ENCODE measurements at regions not wholly inside any gene's neighbourhood (a gene's known extent, or its start where the extent isn't known, plus 50 kb on each side); places are given as distances from the start of the nearest gene placed in this dataset.

DNA sequence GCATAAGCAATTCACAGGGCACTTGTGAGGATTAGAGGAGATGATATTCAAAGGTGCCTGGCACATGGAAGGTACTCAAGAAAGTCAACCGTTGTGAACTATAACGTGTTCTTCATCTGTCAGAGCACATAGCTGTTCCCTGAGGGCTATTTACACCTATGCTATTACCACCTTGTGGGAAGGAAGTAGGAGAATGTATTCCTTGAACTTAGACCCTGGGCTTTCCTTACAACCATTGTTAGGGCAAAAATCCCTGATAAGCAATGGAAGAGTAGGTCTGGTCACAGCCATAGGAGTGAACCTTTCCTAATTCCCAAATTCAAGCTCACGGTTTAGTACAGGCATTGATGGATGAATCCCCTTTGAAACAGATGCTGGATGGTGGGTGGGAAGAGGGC is 188.6 kb downstream of the HAPSTR1 start:
- H3K79me2 ChIP-seq (ENCODE audit: insufficient read depth, low read length) = no peaks in the 10 kb centered on the region
- no peaks in the 10 kb centered on the region for H3K27me3 ChIP-seq (ENCODE audit: low read length)
- no peak overlapping the region for H2AFZ ChIP-seq (ENCODE audit: low read depth, low read length, severe bottlenecking)
- no peaks in the 10 kb centered on the region for H4K20me1 ChIP-seq (ENCODE audit: low read depth, low read length)
- H3K9me3 ChIP-seq (ENCODE audit: insufficient read depth, low read length) = no peaks in the 10 kb centered on the region
- H3K36me3 ChIP-seq (ENCODE audit: low read length) = no peaks in the 10 kb centered on the region
- H3K9me2 ChIP-seq (replicated peaks; ENCODE audit: insufficient read depth, low read length) = no peaks in the 10 kb centered on the region
- no peak overlapping the region for H3K27ac ChIP-seq (ENCODE audit: low read depth, low read length)
- H3K9ac ChIP-seq (ENCODE audit: low read length) = no peak overlapping the region
- H3K4me2 ChIP-seq (ENCODE audit: low read depth, low read length, poor library complexity, severe bottlenecking) = no peak overlapping the region
- H3K4me3 ChIP-seq (ENCODE audit: insufficient read depth, low read length, poor library complexity, severe bottlenecking) = no peak overlapping the region
- no peaks in the 10 kb centered on the region for H3F3A ChIP-seq (ENCODE audit: insufficient read depth)
- no peak for TF ChIP-seq EZH2phosphoT487 (conservative IDR thresholded peaks at IDR 0.05; ENCODE audit: low read length)
- TF ChIP-seq, protein P1, sequence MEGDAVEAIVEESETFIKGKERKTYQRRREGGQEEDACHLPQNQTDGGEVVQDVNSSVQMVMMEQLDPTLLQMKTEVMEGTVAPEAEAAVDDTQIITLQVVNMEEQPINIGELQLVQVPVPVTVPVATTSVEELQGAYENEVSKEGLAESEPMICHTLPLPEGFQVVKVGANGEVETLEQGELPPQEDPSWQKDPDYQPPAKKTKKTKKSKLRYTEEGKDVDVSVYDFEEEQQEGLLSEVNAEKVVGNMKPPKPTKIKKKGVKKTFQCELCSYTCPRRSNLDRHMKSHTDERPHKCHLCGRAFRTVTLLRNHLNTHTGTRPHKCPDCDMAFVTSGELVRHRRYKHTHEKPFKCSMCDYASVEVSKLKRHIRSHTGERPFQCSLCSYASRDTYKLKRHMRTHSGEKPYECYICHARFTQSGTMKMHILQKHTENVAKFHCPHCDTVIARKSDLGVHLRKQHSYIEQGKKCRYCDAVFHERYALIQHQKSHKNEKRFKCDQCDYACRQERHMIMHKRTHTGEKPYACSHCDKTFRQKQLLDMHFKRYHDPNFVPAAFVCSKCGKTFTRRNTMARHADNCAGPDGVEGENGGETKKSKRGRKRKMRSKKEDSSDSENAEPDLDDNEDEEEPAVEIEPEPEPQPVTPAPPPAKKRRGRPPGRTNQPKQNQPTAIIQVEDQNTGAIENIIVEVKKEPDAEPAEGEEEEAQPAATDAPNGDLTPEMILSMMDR (IDR thresholded peaks at IDR 0.05; ENCODE audit: insufficient read depth, low read length, poor library complexity, severe bottlenecking) = no peak

DNA sequence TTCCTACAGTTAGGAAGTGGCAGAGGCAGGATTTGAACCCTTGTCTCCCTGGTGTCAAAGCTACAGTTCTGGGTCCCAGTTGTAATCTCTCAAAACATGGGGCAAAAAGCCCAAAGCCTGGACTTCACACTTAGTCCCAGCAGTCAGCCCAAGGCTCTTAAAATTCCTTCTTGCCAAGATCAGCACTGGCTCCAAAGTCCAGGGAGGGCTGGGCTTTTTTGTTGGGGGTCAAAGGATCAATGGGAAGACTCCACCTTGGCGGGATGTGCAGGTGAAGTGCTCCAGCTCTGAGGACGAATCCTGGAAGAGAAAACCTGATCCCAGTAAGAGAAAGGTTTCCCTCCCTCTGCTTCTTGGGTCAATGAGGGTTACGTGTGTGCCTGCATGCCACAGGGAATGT is 195.5 kb downstream of the HAPSTR1 start:
- Histone ChIP-seq H3K4me3 (ENCODE audit: insufficient read depth, low read length, poor library complexity, severe bottlenecking) (no peak overlapping the region), H2AFZ (ENCODE audit: low read depth, low read length, severe bottlenecking) (no peak overlapping the region), H3K4me2 (ENCODE audit: low read depth, low read length, poor library complexity, severe bottlenecking) (no peak overlapping the region), H3K27ac (ENCODE audit: low read depth, low read length) (no peak overlapping the region), H4K20me1 (ENCODE audit: low read depth, low read length) (no peaks in the 10 kb centered on the region), H3F3A (ENCODE audit: insufficient read depth) (no peaks in the 10 kb centered on the region), H3K36me3 (ENCODE audit: low read length) (no peaks in the 10 kb centered on the region), H3K27me3 (ENCODE audit: low read length) (no peaks in the 10 kb centered on the region), H3K79me2 (ENCODE audit: insufficient read depth, low read length) (no peaks in the 10 kb centered on the region), H3K9ac (ENCODE audit: low read length) (no peak overlapping the region), H3K9me2 (replicated peaks; ENCODE audit: insufficient read depth, low read length) (no peaks in the 10 kb centered on the region), H3K9me3 (ENCODE audit: insufficient read depth, low read length) (no peaks in the 10 kb centered on the region)
- no peak for TF ChIP-seq EZH2phosphoT487 (conservative IDR thresholded peaks at IDR 0.05; ENCODE audit: low read length)
- TF ChIP-seq, protein P1 (IDR thresholded peaks at IDR 0.05; ENCODE audit: insufficient read depth, low read length, poor library complexity, severe bottlenecking) = no peak

DNA sequence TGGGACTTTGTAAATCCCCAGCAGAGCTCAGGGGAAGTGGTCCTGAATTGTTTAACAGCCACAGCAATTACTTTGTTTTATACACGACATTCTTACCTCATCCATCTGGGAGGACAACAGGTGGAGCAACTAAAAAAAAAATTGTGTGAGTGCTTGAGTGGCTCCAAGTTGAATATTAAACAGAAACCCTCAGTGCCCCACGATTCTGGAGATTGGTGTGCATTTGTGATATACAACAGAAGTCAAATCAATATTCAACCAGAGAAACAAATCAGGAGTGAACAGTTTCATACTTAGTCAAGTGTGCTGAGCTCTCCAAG is 204.8 kb downstream of the HAPSTR1 start:
- Histone ChIP-seq H2AFZ (ENCODE audit: low read depth, low read length, severe bottlenecking) (no peak overlapping the region), H3F3A (ENCODE audit: insufficient read depth) (no peaks in the 10 kb centered on the region), H4K20me1 (ENCODE audit: low read depth, low read length) (no peaks in the 10 kb centered on the region), H3K9me3 (ENCODE audit: insufficient read depth, low read length) (no peaks in the 10 kb centered on the region), H3K27ac (ENCODE audit: low read depth, low read length) (no peak overlapping the region), H3K9ac (ENCODE audit: low read length) (no peak overlapping the region), H3K4me3 (ENCODE audit: insufficient read depth, low read length, poor library complexity, severe bottlenecking) (no peak overlapping the region), H3K4me2 (ENCODE audit: low read depth, low read length, poor library complexity, severe bottlenecking) (no peak overlapping the region), H3K27me3 (ENCODE audit: low read length) (no peaks in the 10 kb centered on the region), H3K36me3 (ENCODE audit: low read length) (no peaks in the 10 kb centered on the region), H3K9me2 (replicated peaks; ENCODE audit: insufficient read depth, low read length) (no peaks in the 10 kb centered on the region), H3K79me2 (ENCODE audit: insufficient read depth, low read length) (no peaks in the 10 kb centered on the region)
- no peak for TF ChIP-seq EZH2phosphoT487 (conservative IDR thresholded peaks at IDR 0.05; ENCODE audit: low read length)
- TF ChIP-seq, protein P1 (IDR thresholded peaks at IDR 0.05; ENCODE audit: insufficient read depth, low read length, poor library complexity, severe bottlenecking) = no peak
